HepG2 (cell line): ENCODE measurements at regions not wholly inside any gene's neighbourhood (a gene's known extent, or its start where the extent isn't known, plus 50 kb on each side); places are given as distances from the start of the nearest gene placed in this dataset.
A peak's percentile ranks its signal among the peaks of the same experiment; 100 is the strongest.

Source experiments
- ATAC-seq: fragments of 200-7000 bp; cut with Tn5 transposase; 3 replicates; pipeline ENCODE4 v1.9.1; 2020; ENCODE audit warnings: mild to moderate bottlenecking, moderate library complexity
- BruUV-seq: library from RNA; stranded (reverse); fragments of 400-500 nt; replicated peaks from 2 replicates; lab custom pipeline; 2021; lab: Mats Ljungman, UMichigan
- CTCF ChIA-PET: fragments of 300-600 bp; formaldehyde crosslinking; extraction: SDS; loops from one replicate; lab custom pipeline; 2021; ENCODE audit warnings: low total read pairs, inconsistent platforms, low intra/inter-chr PET ratio; lab: Yijun Ruan, JAX
- POLR2A ChIA-PET: fragments of 350-600 bp; sonication (Branson Sonifier 250); formaldehyde crosslinking; loops from one replicate; lab custom pipeline; 2020; ENCODE audit warnings: antibody characterized with exemption, inconsistent platforms; lab: Yijun Ruan, JAX
- DNase-seq: peaks from one replicate; pipeline ENCODE4 v3.0.0-alpha.2; 2015; ENCODE audit warnings: low spot score
- FAIRE-seq: peaks from 3 replicates; lab custom pipeline; 2011; peaks lifted over from hg19 to GRCh38; lab: Jason Lieb, UNC
- H2AFZ ChIP-seq: one replicate; pipeline ENCODE4 v1.6.1; 2011; ENCODE audit warnings: low read length, inconsistent platforms
- H3K27ac ChIP-seq: fragments of 300-600 bp; 3 replicates; pipeline ENCODE4 v1.8.0; 2011; ENCODE audit warnings: mixed run types, mild to moderate bottlenecking, mixed read lengths, low read length, inconsistent platforms; ENCODE audit not compliant: insufficient read depth; ENCODE audit errors: extremely low read length
- H3K27me3 ChIP-seq, 2 experiments: fragments of 200-600 bp in 1 of 2; 2 replicates in 1 of 2; 3 replicates in 1 of 2; pipeline versions ENCODE4 v1.6.0 to v1.8.0; 2011; ENCODE audit warnings: low read length in 2 of 2, mild to moderate bottlenecking in 2 of 2, moderate library complexity in 2 of 2, inconsistent platforms in 1 of 2; ENCODE audit not compliant: insufficient read depth in 2 of 2, control insufficient read depth in 1 of 2
- H3K36me3 ChIP-seq, 2 experiments: fragments of 200-600 bp in 1 of 2; replicated peaks in 1 of 2; 2 replicates in 1 of 2; 3 replicates in 1 of 2; pipeline versions ENCODE4 v1.5.1 to v1.8.0; 2011; ENCODE audit warnings: low read length in 2 of 2, inconsistent platforms in 1 of 2; ENCODE audit not compliant: insufficient read depth in 2 of 2, control insufficient read depth in 1 of 2
- H3K4me1 ChIP-seq: 2 replicates; pipeline ENCODE4 v1.5.1; 2012; ENCODE audit warnings: low read length, inconsistent platforms; ENCODE audit not compliant: insufficient read depth
- H3K4me2 ChIP-seq: 2 replicates; pipeline ENCODE4 v1.6.0; 2011; ENCODE audit warnings: low read depth, low read length, inconsistent platforms
- H3K4me3 ChIP-seq, 3 experiments: fragments of 200-600 bp in 1 of 3; sonication (generic), shearing (Covaris generic) in 1 of 3; replicated peaks in 1 of 3; 2 replicates each; pipeline ENCODE4 v1.5.1; 2011 to 2016; ENCODE audit warnings: low read length in 3 of 3, inconsistent platforms in 2 of 3, low read depth in 2 of 3, mild to moderate bottlenecking in 2 of 3, control low read depth in 1 of 3, mixed read lengths in 1 of 3; ENCODE audit not compliant: insufficient read depth in 1 of 3
- H3K79me2 ChIP-seq: one replicate; pipeline ENCODE4 v1.6.1; 2011; ENCODE audit warnings: low read length, inconsistent platforms; ENCODE audit not compliant: insufficient read depth
- H3K9ac ChIP-seq: 2 replicates; pipeline ENCODE4 v1.6.0; 2011; ENCODE audit warnings: mild to moderate bottlenecking, low read depth, low read length, inconsistent platforms; ENCODE audit not compliant: insufficient read depth
- H3K9me3 ChIP-seq: 2 replicates; pipeline ENCODE4 v1.5.1; 2012; ENCODE audit warnings: mild to moderate bottlenecking, low read length
- H4K20me1 ChIP-seq: 2 replicates; pipeline ENCODE4 v1.6.0; 2011; ENCODE audit warnings: inconsistent platforms, mild to moderate bottlenecking, low read length, moderate library complexity; ENCODE audit not compliant: insufficient read depth
- ARID5B ChIP-seq: IDR thresholded peaks from 2 replicates; pipeline ENCODE4 v1.4.0; 2020; ENCODE audit warnings: mild to moderate bottlenecking, missing genetic modification reagents
- CEBPB ChIP-seq: IDR thresholded peaks from 2 replicates; pipeline ENCODE4 v1.6.1; 2011; ENCODE audit warnings: low read depth, low read length, improper control_type of control experiment, borderline replicate concordance
- CEBPG ChIP-seq: IDR thresholded peaks from 2 replicates; pipeline ENCODE4 v1.6.1; 2016
- DBP ChIP-seq: sonication (generic); formaldehyde crosslinking; IDR thresholded peaks from 2 replicates; pipeline ENCODE4 v1.4.0; 2020; ENCODE audit warnings: missing genetic modification reagents; ENCODE audit errors: not compliant biosample characterization
- FOSL2 ChIP-seq: sonication (generic); formaldehyde crosslinking; IDR thresholded peaks from 2 replicates; pipeline ENCODE4 v1.4.0; 2020; ENCODE audit warnings: missing genetic modification reagents
- GPN1 ChIP-seq: sonication (generic); formaldehyde crosslinking; IDR thresholded peaks from 2 replicates; pipeline ENCODE4 v1.5.1; 2020; ENCODE audit warnings: missing genetic modification reagents, borderline replicate concordance
- HNF4A ChIP-seq: sonication (generic); formaldehyde crosslinking; IDR thresholded peaks from 2 replicates; pipeline ENCODE4 v1.4.0; 2020; ENCODE audit warnings: missing genetic modification reagents
- MAFF ChIP-seq: IDR thresholded peaks from 2 replicates; pipeline ENCODE4 v1.6.1; 2011; ENCODE audit warnings: low read depth, low read length, improper control_type of control experiment
- MAFK ChIP-seq, 2 experiments: IDR thresholded peaks in 1 of 2; conservative IDR thresholded peaks in 1 of 2; 2 replicates each; pipeline ENCODE4 v1.6.1; 2011; ENCODE audit warnings: improper control_type of control experiment in 2 of 2, low read length in 2 of 2
- MAX ChIP-seq: IDR thresholded peaks from 2 replicates; pipeline ENCODE4 v1.6.1; 2012; ENCODE audit warnings: inconsistent platforms
- PLSCR1 ChIP-seq: sonication (generic); formaldehyde crosslinking; IDR thresholded peaks from 2 replicates; pipeline ENCODE4 v1.5.0; 2020; ENCODE audit warnings: missing genetic modification reagents, mild to moderate bottlenecking, borderline replicate concordance
- SAP130 ChIP-seq: IDR thresholded peaks from 2 replicates; pipeline ENCODE4 v1.6.1; 2016; ENCODE audit warnings: low read depth
- ZNF263 ChIP-seq: sonication (generic); formaldehyde crosslinking; IDR thresholded peaks from 2 replicates; pipeline ENCODE4 v1.4.0; 2020; ENCODE audit warnings: missing genetic modification reagents
- ZNF331 ChIP-seq: sonication (generic); formaldehyde crosslinking; IDR thresholded peaks from 2 replicates; pipeline ENCODE4 v1.4.0; 2020; ENCODE audit warnings: missing genetic modification reagents
- ZNF362 ChIP-seq: sonication (generic); formaldehyde crosslinking; IDR thresholded peaks from 2 replicates; pipeline ENCODE4 v1.4.0; 2020; ENCODE audit warnings: missing genetic modification reagents, mild to moderate bottlenecking, borderline replicate concordance
- ZNF414 ChIP-seq: sonication (generic); formaldehyde crosslinking; IDR thresholded peaks from 2 replicates; pipeline ENCODE4 v1.5.0; 2020; ENCODE audit warnings: missing genetic modification reagents
- ZNF543 ChIP-seq: sonication (generic); formaldehyde crosslinking; IDR thresholded peaks from 2 replicates; pipeline ENCODE4 v1.4.0; 2020; ENCODE audit warnings: mild to moderate bottlenecking, missing genetic modification reagents
- ZNF629 ChIP-seq: sonication (generic); formaldehyde crosslinking; conservative IDR thresholded peaks from 2 replicates; pipeline ENCODE4 v1.5.0; 2020; ENCODE audit warnings: missing genetic modification reagents
- WGBS: methylation state at CpG from one replicate; pipeline ENCODE4 v1.1.6; 2017; ENCODE audit warnings: low lambda C conversion rate; 5-methylcytosine and 5-hydroxymethylcytosine counted together
- in situ Hi-C: cut with HindIII; loops from 2 replicates; pipeline ENCODE4 v1.10.0; 2017; ENCODE audit warnings: low pct_unique_long_range_greater_than_20kb; ENCODE audit not compliant: extremely low pct_ligation_motif_present
- intact Hi-C: fragments of 100-400 bp; cut with micrococcal nuclease; formaldehyde crosslinking; loops from one replicate; pipeline ENCODE4 v1.10.0; 2022; ENCODE audit not compliant: unreplicated experiment

GRCh38 chr15:50828610-50829206, 63.2 kb upstream of the SPPL2A start:
- ChIA-PET POLR2A (no interaction called here), CTCF (no interaction called here)
- H3K4me1 ChIP-seq, result peaks cover 21% of the 10 kb centered on the region
- no peaks in the 10 kb centered on the region for H4K20me1 ChIP-seq
- H3K27me3 ChIP-seq, result no peaks in the 10 kb centered on the region
- H3K9ac ChIP-seq, result no peak overlapping the region
- no peak overlapping the region for H3K4me3 ChIP-seq
- no peak overlapping the region for H2AFZ ChIP-seq
- no peak overlapping the region for H3K27ac ChIP-seq
- peak; percentile 87 for ATAC-seq
- DNase-seq, result peak; percentile 70
- no peaks in the 10 kb centered on the region for H3K9me3 ChIP-seq
- intact Hi-C loops, result no loop called here
- no TSS peak for BruUV-seq
- peak; percentile 91 for FAIRE-seq
- H3K4me2 ChIP-seq, result peak overlapping the region; percentile 9; the same call in 1 of the 2 replicates
- H3K79me2 ChIP-seq, result no peaks in the 10 kb centered on the region
- in situ Hi-C loops, result no loop called here
- WGBS, result 3% methylated on average over 4 of the region's 4 CpGs
- no peaks in the 10 kb centered on the region for H3K36me3 ChIP-seq
- TF ChIP-seq SAP130 (peak; percentile 34; the same call in 1 of the 2 replicates), PLSCR1 (CRISPR knock-in tag) (no peak), MAFF (peak; percentile 85), HNF4A (CRISPR knock-in tag) (0 out of 2 replicates have a peak, but pooled peaks have one; percentile 14), ZNF629 (no peak), MAX (0 out of 2 replicates have a peak, but pooled peaks have one; percentile 32), ZNF263 (peak; percentile 88), CEBPG (peak; percentile 97), ARID5B (CRISPR knock-in tag) (0 out of 2 replicates have a peak, but pooled peaks have one; percentile 10), CEBPB (peak; percentile 98), GPN1 (CRISPR knock-in tag) (no peak), ZNF362 (CRISPR knock-in tag) (peak; percentile 93), ZNF543 (CRISPR knock-in tag) (no peak), ZNF414 (CRISPR knock-in tag) (no peak), FOSL2 (peak; percentile 57), DBP (CRISPR knock-in tag) (no peak), ZNF331 (CRISPR knock-in tag) (0 out of 2 replicates have a peak, but pooled peaks have one; percentile 13), MAFK (conservative IDR thresholded peaks at IDR 0.05 in 1 of 2, IDR thresholded peaks at IDR 0.05 in 1 of 2; ENCODE audit: low read length in 2 of 2) (peak; percentile 82 to 87)
